Cardiac muscle cell (in vitro differentiated cells and primary cell): ENCODE measurements at regions not wholly inside any gene's neighbourhood (a gene's known extent, or its start where the extent isn't known, plus 50 kb on each side); places are given as distances from the start of the nearest gene placed in this dataset.

Source experiments
- DNase-seq, 2 donors: peaks; one replicate each; pipeline versions ENCODE4 v3.0.0 to v3.0.0-alpha.2; 2010 to 2017; ENCODE audit warnings: low read depth in 1 of 2, low spot score in 1 of 2
- H3K27ac ChIP-seq: fragments of 200-600 bp; sonication (generic); 2 replicates; pipeline ENCODE4 v1.5.1; 2016
- H3K27me3 ChIP-seq: fragments of 200-600 bp; sonication (generic); 2 replicates; pipeline ENCODE4 v1.6.0; 2016; ENCODE audit warnings: control low read depth
- H3K36me3 ChIP-seq: fragments of 200-600 bp; sonication (generic); 2 replicates; pipeline ENCODE4 v1.5.1; 2016; ENCODE audit warnings: control low read depth
- H3K4me1 ChIP-seq: fragments of 200-600 bp; sonication (generic); 2 replicates; pipeline ENCODE4 v1.8.1; 2017; ENCODE audit warnings: low read depth, mild to moderate bottlenecking, mixed run types
- H3K4me3 ChIP-seq: fragments of 200-600 bp; sonication (generic); 2 replicates; pipeline ENCODE4 v1.5.1; 2016; ENCODE audit warnings: mild to moderate bottlenecking
- H3K9me3 ChIP-seq: fragments of 200-600 bp; sonication (generic); 2 replicates; pipeline ENCODE4 v1.5.1; 2017; ENCODE audit warnings: low read depth, mild to moderate bottlenecking, control low read depth
- TF ChIP-seq, protein P1 (sequence below): IDR thresholded peaks from 2 replicates; pipeline ENCODE4 v1.5.1; 2012; ENCODE audit warnings: low read depth, mild to moderate bottlenecking, low read length

DNA sequence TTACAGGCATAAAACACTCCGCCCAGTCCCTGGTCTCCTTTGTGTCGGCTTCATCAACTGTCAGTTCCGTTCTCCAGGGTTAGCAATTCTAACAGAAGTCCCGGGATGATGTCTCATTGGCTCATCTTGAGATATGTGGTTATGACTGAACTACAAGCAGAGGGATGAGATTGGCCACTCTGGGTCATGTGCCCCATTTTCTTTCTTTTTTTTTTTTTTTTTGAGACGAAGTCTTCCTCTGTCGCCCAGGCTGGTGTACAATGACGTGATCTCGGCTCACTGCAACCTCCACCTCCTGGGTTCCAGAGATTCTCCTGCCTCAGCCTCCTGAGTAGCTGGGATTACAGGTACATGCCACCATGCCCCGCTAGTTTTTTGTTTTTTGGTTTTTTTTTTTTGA, 95.4 kb upstream of the MRI1 start:
- Histone ChIP-seq H3K4me1 (no peaks in the 10 kb centered on the region), H3K4me3 (no peak overlapping the region), H3K27me3 (no peaks in the 10 kb centered on the region), H3K9me3 (no peaks in the 10 kb centered on the region), H3K27ac (no peak overlapping the region), H3K36me3 (no peaks in the 10 kb centered on the region)
- DNase-seq = no peak
- TF ChIP-seq, protein P1, sequence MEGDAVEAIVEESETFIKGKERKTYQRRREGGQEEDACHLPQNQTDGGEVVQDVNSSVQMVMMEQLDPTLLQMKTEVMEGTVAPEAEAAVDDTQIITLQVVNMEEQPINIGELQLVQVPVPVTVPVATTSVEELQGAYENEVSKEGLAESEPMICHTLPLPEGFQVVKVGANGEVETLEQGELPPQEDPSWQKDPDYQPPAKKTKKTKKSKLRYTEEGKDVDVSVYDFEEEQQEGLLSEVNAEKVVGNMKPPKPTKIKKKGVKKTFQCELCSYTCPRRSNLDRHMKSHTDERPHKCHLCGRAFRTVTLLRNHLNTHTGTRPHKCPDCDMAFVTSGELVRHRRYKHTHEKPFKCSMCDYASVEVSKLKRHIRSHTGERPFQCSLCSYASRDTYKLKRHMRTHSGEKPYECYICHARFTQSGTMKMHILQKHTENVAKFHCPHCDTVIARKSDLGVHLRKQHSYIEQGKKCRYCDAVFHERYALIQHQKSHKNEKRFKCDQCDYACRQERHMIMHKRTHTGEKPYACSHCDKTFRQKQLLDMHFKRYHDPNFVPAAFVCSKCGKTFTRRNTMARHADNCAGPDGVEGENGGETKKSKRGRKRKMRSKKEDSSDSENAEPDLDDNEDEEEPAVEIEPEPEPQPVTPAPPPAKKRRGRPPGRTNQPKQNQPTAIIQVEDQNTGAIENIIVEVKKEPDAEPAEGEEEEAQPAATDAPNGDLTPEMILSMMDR = no peak

DNA sequence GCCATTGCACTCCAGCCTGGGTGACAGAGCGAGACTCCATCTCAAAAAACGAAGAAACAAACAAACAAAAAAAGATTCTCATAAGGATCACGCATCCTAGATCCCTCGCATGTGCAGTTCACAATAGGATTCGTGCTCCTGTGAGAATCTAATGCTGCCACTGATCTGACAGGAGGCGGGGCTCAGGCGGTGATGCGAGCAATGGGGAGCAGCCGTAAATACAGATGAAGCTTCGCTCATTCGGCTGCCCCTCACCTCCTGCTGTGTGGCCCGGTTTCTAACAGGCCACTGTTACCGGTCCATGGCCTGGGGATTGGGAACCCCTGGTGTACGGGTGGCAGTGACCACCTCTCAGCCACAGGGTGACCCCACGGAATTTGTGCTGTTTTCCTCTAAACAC, 98.2 kb upstream of the MRI1 start:
- H3K36me3 ChIP-seq = no peaks in the 10 kb centered on the region
- H3K4me1 ChIP-seq = no peaks in the 10 kb centered on the region
- DNase-seq = no peak
- H3K4me3 ChIP-seq = no peak overlapping the region
- H3K27me3 ChIP-seq = no peaks in the 10 kb centered on the region
- H3K9me3 ChIP-seq = no peaks in the 10 kb centered on the region
- no peak overlapping the region for H3K27ac ChIP-seq
- TF ChIP-seq, protein P1 = no peak

DNA sequence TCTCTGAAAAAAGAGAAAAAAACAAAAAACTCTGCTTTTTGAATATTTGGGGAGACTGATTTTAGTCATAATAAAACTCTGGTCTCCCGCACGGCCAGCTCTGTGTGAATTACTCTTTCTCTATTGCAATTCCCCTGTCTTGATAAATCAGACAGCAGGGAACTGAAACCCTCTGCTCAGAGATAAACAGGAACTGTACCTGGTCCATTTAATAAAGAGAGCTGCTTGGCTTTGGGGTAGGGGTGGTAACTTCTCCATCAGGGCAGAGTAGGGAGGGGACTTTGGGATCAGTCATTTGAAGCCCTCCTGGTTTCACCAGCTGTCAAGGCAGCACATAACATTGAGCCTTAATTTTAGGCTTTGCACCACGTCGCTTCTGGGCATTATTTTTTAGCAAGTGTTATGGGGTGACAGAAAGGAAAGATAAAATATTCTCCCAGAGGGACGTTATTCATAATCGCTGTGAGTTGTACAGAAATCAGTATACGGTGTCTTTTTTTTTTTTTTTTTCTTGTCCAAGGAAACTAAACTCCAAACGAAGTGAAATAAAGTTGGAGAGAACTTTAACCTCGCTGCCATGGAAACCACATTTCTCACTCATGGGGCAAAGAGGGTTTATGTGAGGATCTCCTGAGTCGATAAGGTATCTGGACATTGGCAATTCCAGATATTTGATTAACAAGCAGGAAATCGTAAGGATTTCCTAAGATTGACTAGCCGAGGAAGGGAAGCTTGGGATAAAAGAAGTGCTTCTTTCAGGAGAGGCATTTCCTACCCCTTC, 99.0 kb upstream of the MRI1 start:
- Histone ChIP-seq H3K36me3 (no peaks in the 10 kb centered on the region), H3K4me3 (no peak overlapping the region), H3K27ac (no peak overlapping the region), H3K4me1 (no peaks in the 10 kb centered on the region), H3K27me3 (no peaks in the 10 kb centered on the region), H3K9me3 (no peaks in the 10 kb centered on the region)
- TF ChIP-seq, protein P1 = no peak
- no peak for DNase-seq

DNA sequence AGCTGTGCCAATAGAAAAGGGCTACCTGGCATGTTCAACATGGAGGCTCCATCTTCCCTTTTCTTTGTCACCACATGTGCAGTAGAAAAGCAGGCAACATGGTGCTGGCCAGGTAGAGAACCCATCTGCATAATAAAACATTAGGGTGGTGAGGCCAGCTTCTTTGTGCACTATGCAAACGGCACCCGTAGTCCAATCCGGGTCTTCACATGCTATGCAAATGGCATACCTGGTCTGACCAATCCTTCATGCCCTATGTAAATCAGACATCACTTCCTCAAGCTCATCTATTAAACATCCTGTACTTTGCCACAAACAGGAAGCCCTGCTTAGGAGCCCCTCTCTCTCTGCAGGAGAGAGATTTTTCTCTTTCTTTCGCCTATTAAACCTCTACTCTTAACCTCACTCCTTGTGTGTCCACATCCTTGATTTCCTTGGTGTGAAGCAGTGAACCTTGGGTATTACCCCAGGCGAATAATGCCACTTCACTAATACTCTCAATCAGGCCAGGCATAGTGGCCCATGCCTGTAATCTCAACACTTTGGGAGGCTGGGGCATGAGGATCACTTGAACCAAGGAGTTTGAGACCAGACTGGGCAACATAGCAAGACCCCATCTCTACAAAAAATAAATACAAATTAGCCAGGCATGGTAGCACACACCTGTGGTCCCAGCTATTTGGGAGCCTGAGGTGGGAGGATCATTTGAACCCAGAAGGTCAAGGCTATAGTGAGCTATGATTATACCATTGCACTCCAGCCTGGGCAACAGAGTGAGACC, 111.3 kb upstream of the MRI1 start:
- Histone ChIP-seq H3K27me3 (no peaks in the 10 kb centered on the region), H3K4me1 (no peaks in the 10 kb centered on the region), H3K27ac (no peak overlapping the region), H3K9me3 (no peaks in the 10 kb centered on the region), H3K36me3 (no peaks in the 10 kb centered on the region), H3K4me3 (no peak overlapping the region)
- TF ChIP-seq, protein P1 = no peak
- DNase-seq = no peak

DNA sequence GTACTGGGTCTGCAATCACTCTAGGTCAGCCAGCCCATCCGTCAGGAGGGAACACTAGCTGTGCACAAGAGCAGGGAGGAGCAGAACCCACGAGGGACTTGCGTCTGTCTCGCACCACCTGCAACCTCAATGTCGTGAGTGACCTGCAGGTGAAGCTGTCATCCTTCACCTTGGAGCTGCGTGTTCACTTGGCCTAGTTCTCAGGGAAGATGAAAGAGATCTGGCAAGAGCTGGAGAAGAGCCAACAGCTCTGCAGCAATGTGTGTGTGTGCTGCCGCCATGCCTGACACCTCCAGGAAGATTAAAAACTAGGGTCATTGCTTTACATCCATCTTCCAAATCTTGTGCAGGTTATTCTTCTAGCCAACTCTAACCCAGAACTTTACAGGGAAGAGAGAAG, 117.6 kb upstream of the MRI1 start:
- no peak for DNase-seq
- H3K4me3 ChIP-seq = no peak overlapping the region
- TF ChIP-seq, protein P1 = no peak
- no peaks in the 10 kb centered on the region for H3K4me1 ChIP-seq
- H3K27me3 ChIP-seq = no peaks in the 10 kb centered on the region
- no peaks in the 10 kb centered on the region for H3K9me3 ChIP-seq
- H3K36me3 ChIP-seq = no peaks in the 10 kb centered on the region
- H3K27ac ChIP-seq = no peak overlapping the region
